HL-60/S4 treated with retinoic acid at 250 ng/mL for 4 days and 3 days (cell line): ENCODE measurements at regions not wholly inside any gene's neighbourhood (a gene's known extent, or its start where the extent isn't known, plus 50 kb on each side); places are given as distances from the start of the nearest gene placed in this dataset.

Source experiments
- in situ Hi-C: fragments of 300-500 bp; cut with MboI; formaldehyde crosslinking; loops from 2 replicates; pipeline ENCODE4 v1.7.0; 2022; ENCODE audit warnings: low sequenced_read_pairs

- in situ Hi-C loops, result no loop called here
Measured at GRCh38 chr12:92540782-92541423, 161.9 kb upstream of the PLEKHG7 start.

- in situ Hi-C loops, result no loop called here
Measured at GRCh38 chr12:92539976-92540781, 162.6 kb upstream of the PLEKHG7 start.

- in situ Hi-C loops, result no loop called here
Measured at GRCh38 chr12:92539110-92539749, 163.6 kb upstream of the PLEKHG7 start.

- in situ Hi-C loops, result no loop called here
Measured at GRCh38 chr12:92537290-92537960, 165.4 kb upstream of the PLEKHG7 start.

GRCh38 chr12:92535961-92536360, 166.8 kb upstream of the PLEKHG7 start:
- in situ Hi-C loops, result no loop called here

- in situ Hi-C loops, result no loop called here
Measured at GRCh38 chr12:92533280-92533890, 169.4 kb upstream of the PLEKHG7 start.

- in situ Hi-C loops, result no loop called here
Measured at GRCh38 chr12:92530706-92531105, 172.1 kb upstream of the PLEKHG7 start.

GRCh38 chr12:92529944-92530343, 172.8 kb upstream of the PLEKHG7 start:
- in situ Hi-C loops, result no loop called here

- in situ Hi-C loops, result no loop called here
Measured at GRCh38 chr12:92528586-92528985, 174.2 kb upstream of the PLEKHG7 start.

GRCh38 chr12:92528097-92528496, 174.7 kb upstream of the PLEKHG7 start:
- in situ Hi-C loops, result no loop called here

- in situ Hi-C loops, result no loop called here
Measured at GRCh38 chr12:92524489-92524888, 178.3 kb upstream of the PLEKHG7 start.

GRCh38 chr12:92520511-92520910, 182.3 kb upstream of the PLEKHG7 start:
- in situ Hi-C loops, result no loop called here

- in situ Hi-C loops, result no loop called here
Measured at GRCh38 chr12:92519284-92519683, 183.5 kb upstream of the PLEKHG7 start.

GRCh38 chr12:92518071-92518470, 184.7 kb upstream of the PLEKHG7 start:
- in situ Hi-C loops, result no loop called here

GRCh38 chr12:92516277-92516600, 186.6 kb upstream of the PLEKHG7 start:
- in situ Hi-C loops, result no loop called here

GRCh38 chr12:92513231-92513730, 189.5 kb upstream of the PLEKHG7 start:
- in situ Hi-C loops, result no loop called here

- in situ Hi-C loops, result no loop called here
Measured at GRCh38 chr12:92511786-92512185, 191.0 kb upstream of the PLEKHG7 start.

- in situ Hi-C loops, result no loop called here
Measured at GRCh38 chr12:92509156-92509738, 193.5 kb upstream of the PLEKHG7 start.

GRCh38 chr12:92506891-92507290, 195.9 kb upstream of the PLEKHG7 start:
- in situ Hi-C loops, result no loop called here

- in situ Hi-C loops, result no loop called here
Measured at GRCh38 chr12:92506460-92506859, 196.3 kb upstream of the PLEKHG7 start.
